ENCODE measurements at regions not wholly inside any gene's neighbourhood (a gene's known extent, or its start where the extent isn't known, plus 50 kb on each side); places are given as distances from the start of the nearest gene placed in this dataset.

- H2AFZ ChIP-seq (ENCODE audit: low read depth, low read length, poor library complexity, severe bottlenecking): no peak overlapping the region
- peaks cover 0 to 3% of the 10 kb centered on the region in 2 experiments; a peak in 2 of 4 replicates for H3K9me3 ChIP-seq (ENCODE audit: control insufficient read depth in 1 of 2, insufficient read depth in 1 of 2, low read depth in 1 of 2, low read length in 2 of 2)
- ChIA-PET POLR2A (no interaction called here), RAD21 (ENCODE audit: low non-redundant PET in 1 of 2, low total read pairs in 2 of 2, uncharacterized antibody in 2 of 2, unreplicated experiment in 2 of 2) (no interaction called here), CTCF (no interaction called here)
- H4K20me1 ChIP-seq (ENCODE audit: insufficient read depth): no peaks in the 10 kb centered on the region
- no peaks in the 10 kb centered on the region for H3K4me1 ChIP-seq (ENCODE audit: control insufficient read depth in 1 of 2, insufficient read depth in 2 of 2, low read length in 2 of 2)
- ATAC-seq: no peak
- TF ChIP-seq, protein P1, sequence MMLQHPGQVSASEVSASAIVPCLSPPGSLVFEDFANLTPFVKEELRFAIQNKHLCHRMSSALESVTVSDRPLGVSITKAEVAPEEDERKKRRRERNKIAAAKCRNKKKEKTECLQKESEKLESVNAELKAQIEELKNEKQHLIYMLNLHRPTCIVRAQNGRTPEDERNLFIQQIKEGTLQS (IDR thresholded peaks at IDR 0.05): no peak
- TF ChIP-seq ZBTB33 (IDR thresholded peaks at IDR 0.05; ENCODE audit: extremely low read depth, insufficient replicate concordance, low read length) (no peak), EZH2 (IDR thresholded peaks at IDR 0.05) (no peak), YY1 (IDR thresholded peaks at IDR 0.05; ENCODE audit: extremely low read depth, insufficient replicate concordance, low read depth, low read length) (no peak), CEBPB (IDR thresholded peaks at IDR 0.05; ENCODE audit: low read depth) (no peak), CBX3 (IDR thresholded peaks at IDR 0.05; ENCODE audit: low read depth) (no peak), SP1 (IDR thresholded peaks at IDR 0.05; ENCODE audit: low read depth) (no peak), EGR1 (IDR thresholded peaks at IDR 0.05; ENCODE audit: low read depth) (no peak), EZH2phosphoT487 (IDR thresholded peaks at IDR 0.05; ENCODE audit: borderline replicate concordance) (no peak), RAD21 (IDR thresholded peaks at IDR 0.05; ENCODE audit: low read depth) (no peak), FOSL1 (IDR thresholded peaks at IDR 0.05; ENCODE audit: low read depth) (no peak), TCF7L2 (IDR thresholded peaks at IDR 0.05; ENCODE audit: borderline replicate concordance, extremely low read depth, insufficient read depth, insufficient read length) (no peak), REST (IDR thresholded peaks at IDR 0.05; ENCODE audit: low read depth) (no peak), SRF (IDR thresholded peaks at IDR 0.05; ENCODE audit: low read depth) (no peak), CTCF (IDR thresholded peaks at IDR 0.05 in 2 of 3, conservative IDR thresholded peaks at IDR 0.05 in 1 of 3; ENCODE audit: borderline replicate concordance in 1 of 3, insufficient read depth in 1 of 3, low read depth in 2 of 3, low read length in 2 of 3) (no peak), ELF1 (IDR thresholded peaks at IDR 0.05; ENCODE audit: borderline replicate concordance, low read depth) (no peak), POLR2AphosphoS5 (IDR thresholded peaks at IDR 0.05; ENCODE audit: low read depth, low read length) (no peak), ZNF274 (IDR thresholded peaks at IDR 0.05; ENCODE audit: low read depth, low read length) (no peak)
- TF ChIP-seq, protein P2, sequence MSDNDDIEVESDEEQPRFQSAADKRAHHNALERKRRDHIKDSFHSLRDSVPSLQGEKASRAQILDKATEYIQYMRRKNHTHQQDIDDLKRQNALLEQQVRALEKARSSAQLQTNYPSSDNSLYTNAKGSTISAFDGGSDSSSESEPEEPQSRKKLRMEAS (IDR thresholded peaks at IDR 0.05): no peak
- no peaks in the 10 kb centered on the region for H3K9me2 ChIP-seq (ENCODE audit: insufficient read depth)
- BruUV-seq (replicated peaks): no TSS peak
- intact Hi-C loops (cut with micrococcal nuclease): no loop called here
- H3K9ac ChIP-seq (ENCODE audit: low read length): no peak overlapping the region
- no peak overlapping the region for H3K4me3 ChIP-seq (replicated peaks in 1 of 2; ENCODE audit: low read depth in 1 of 2, low read length in 2 of 2)
- H3K27me3 ChIP-seq (ENCODE audit: insufficient read depth, low read length): no peaks in the 10 kb centered on the region
- H3K4me2 ChIP-seq (ENCODE audit: low read length): no peak overlapping the region
- no peaks in the 10 kb centered on the region for H3K79me2 ChIP-seq (ENCODE audit: insufficient read depth, low read length)
- H3K27ac ChIP-seq (ENCODE audit: low read depth, low read length): no peak overlapping the region
- DNase-seq (ENCODE audit: low read depth, low spot score): no peak
- no peaks in the 10 kb centered on the region for H3K36me3 ChIP-seq (ENCODE audit: control insufficient read depth in 1 of 2, insufficient read depth in 2 of 2, low read length in 2 of 2)
These were observed 443.8 kb downstream of the SH3GL2 start for GRCh38 chr9:18022642-18023041.
